Astrocyte (in vitro differentiated cells and primary cell): ENCODE measurements at regions not wholly inside any gene's neighbourhood (a gene's known extent, or its start where the extent isn't known, plus 50 kb on each side); places are given as distances from the start of the nearest gene placed in this dataset.
A peak's percentile ranks its signal among the peaks of the same experiment; 100 is the strongest.

Experiments used
- DNase-seq: peaks from one replicate; pipeline ENCODE4 v3.0.0-alpha.2; 2010; ENCODE audit warnings: low read depth
- FAIRE-seq: peaks from 2 replicates; lab custom pipeline; 2011; peaks lifted over from hg19 to GRCh38; lab: Jason Lieb, UNC
- H2AFZ ChIP-seq: 2 replicates; pipeline ENCODE4 v1.6.0; 2012; ENCODE audit warnings: low read depth, low read length, inconsistent platforms
- H3K27ac ChIP-seq: 2 replicates; pipeline ENCODE4 v1.5.1; 2011; ENCODE audit warnings: low read depth, low read length, inconsistent platforms
- H3K27me3 ChIP-seq: 2 replicates; pipeline ENCODE4 v1.6.0; 2011; ENCODE audit warnings: low read length, inconsistent platforms; ENCODE audit not compliant: insufficient read depth
- H3K36me3 ChIP-seq: 2 replicates; pipeline ENCODE4 v1.5.1; 2011; ENCODE audit warnings: low read length, inconsistent platforms; ENCODE audit not compliant: insufficient read depth
- H3K4me1 ChIP-seq: 2 replicates; pipeline ENCODE4 v1.5.1; 2011; ENCODE audit warnings: low read length, inconsistent platforms; ENCODE audit not compliant: insufficient read depth
- H3K4me2 ChIP-seq: 2 replicates; pipeline ENCODE4 v1.6.0; 2012; ENCODE audit warnings: low read length, inconsistent platforms
- H3K4me3 ChIP-seq: 2 replicates; pipeline ENCODE4 v1.5.1; 2011; ENCODE audit warnings: low read depth, mild to moderate bottlenecking, low read length, inconsistent platforms; ENCODE audit not compliant: insufficient read depth
- H3K79me2 ChIP-seq: 2 replicates; pipeline ENCODE4 v1.6.0; 2012; ENCODE audit warnings: mild to moderate bottlenecking, low read length, inconsistent platforms; ENCODE audit not compliant: insufficient read depth
- H3K9ac ChIP-seq: 2 replicates; pipeline ENCODE4 v1.6.0; 2012; ENCODE audit warnings: mild to moderate bottlenecking, low read length, inconsistent platforms
- H3K9me3 ChIP-seq: 2 replicates; pipeline ENCODE4 v1.5.1; 2012; ENCODE audit warnings: low read depth, mild to moderate bottlenecking, low read length, inconsistent platforms; ENCODE audit not compliant: insufficient read depth
- H4K20me1 ChIP-seq: 2 replicates; pipeline ENCODE4 v1.6.0; 2012; ENCODE audit warnings: low read length, inconsistent platforms; ENCODE audit not compliant: insufficient read depth
- H3K27ac Mint-ChIP-seq: one replicate; pipeline ENCODE4 v1.8.0; 2021; ENCODE audit warnings: mild to moderate bottlenecking, mixed read lengths; ENCODE audit not compliant: unreplicated experiment
- H3K27me3 Mint-ChIP-seq: one replicate; pipeline ENCODE4 v1.8.0; 2021; ENCODE audit warnings: low read depth, mixed read lengths; ENCODE audit not compliant: unreplicated experiment
- H3K36me3 Mint-ChIP-seq: one replicate; pipeline ENCODE4 v1.8.0; 2021; ENCODE audit warnings: low read depth, mixed read lengths; ENCODE audit not compliant: unreplicated experiment
- H3K4me1 Mint-ChIP-seq: one replicate; pipeline ENCODE4 v1.8.0; 2021; ENCODE audit warnings: low read depth, mixed read lengths; ENCODE audit not compliant: unreplicated experiment
- H3K4me3 Mint-ChIP-seq: one replicate; pipeline ENCODE4 v1.8.0; 2021; ENCODE audit warnings: mild to moderate bottlenecking, moderate library complexity, mixed read lengths; ENCODE audit not compliant: unreplicated experiment
- H3K9me3 Mint-ChIP-seq: one replicate; pipeline ENCODE4 v1.8.0; 2021; ENCODE audit warnings: mild to moderate bottlenecking, mixed read lengths; ENCODE audit not compliant: unreplicated experiment
- CTCF ChIP-seq: IDR thresholded peaks from 2 replicates; pipeline ENCODE4 v1.5.1; 2011; ENCODE audit warnings: low read depth, mild to moderate bottlenecking, inconsistent platforms, low read length, moderate library complexity; ENCODE audit not compliant: insufficient read depth
- EZH2 ChIP-seq: IDR thresholded peaks from 2 replicates; pipeline ENCODE4 v1.6.1; 2012; ENCODE audit warnings: mild to moderate bottlenecking, low read length, inconsistent platforms; ENCODE audit not compliant: insufficient read depth

GRCh38 chr1:212231372-212231771 lies 53.8 kb upstream of the PPP2R5A start:
- Histone ChIP-seq H3K4me2 (no peak overlapping the region), H3K4me1 (peaks cover 17% of the 10 kb centered on the region), H3K27ac (no peak overlapping the region), H3K4me3 (no peak overlapping the region), H3K9ac (no peak overlapping the region), H3K27me3 (no peaks in the 10 kb centered on the region), H4K20me1 (no peaks in the 10 kb centered on the region), H3K9me3 (no peaks in the 10 kb centered on the region), H2AFZ (no peak overlapping the region), H3K36me3 (no peaks in the 10 kb centered on the region), H3K79me2 (no peaks in the 10 kb centered on the region)
- DNase-seq (no peak), FAIRE-seq (no peak)
- H3K27ac Mint-ChIP-seq, result no peak overlapping the region
- H3K4me3 Mint-ChIP-seq, result no peak overlapping the region
- no peak for TF ChIP-seq CTCF
- TF ChIP-seq EZH2, result no peak
- H3K9me3 Mint-ChIP-seq, result no peaks in the 10 kb centered on the region
- H3K4me1 Mint-ChIP-seq, result peaks cover 15% of the 10 kb centered on the region
- H3K27me3 Mint-ChIP-seq, result peaks cover 7% of the 10 kb centered on the region
- peaks cover 1% of the 10 kb centered on the region for H3K36me3 Mint-ChIP-seq

- H3K4me3 ChIP-seq, result no peak overlapping the region
- no peaks in the 10 kb centered on the region for H3K36me3 ChIP-seq
- no peaks in the 10 kb centered on the region for H4K20me1 ChIP-seq
- no peak overlapping the region for H3K4me2 ChIP-seq
- H3K9me3 Mint-ChIP-seq, result no peaks in the 10 kb centered on the region
- no peak overlapping the region for H3K9ac ChIP-seq
- no peaks in the 10 kb centered on the region for H3K79me2 ChIP-seq
- no peak overlapping the region for H3K27ac Mint-ChIP-seq
- TF ChIP-seq CTCF (no peak), EZH2 (no peak)
- peaks cover 19% of the 10 kb centered on the region for H3K4me1 Mint-ChIP-seq
- no peak overlapping the region for H3K4me3 Mint-ChIP-seq
- FAIRE-seq, result no peak
- peaks cover 17% of the 10 kb centered on the region for H3K4me1 ChIP-seq
- H2AFZ ChIP-seq, result no peak overlapping the region
- no peak overlapping the region for H3K27ac ChIP-seq
- H3K36me3 Mint-ChIP-seq, result peaks cover 1% of the 10 kb centered on the region
- no peaks in the 10 kb centered on the region for H3K27me3 ChIP-seq
- H3K27me3 Mint-ChIP-seq, result peaks cover 7% of the 10 kb centered on the region
- H3K9me3 ChIP-seq, result no peaks in the 10 kb centered on the region
- DNase-seq, result no peak
Observed at GRCh38 chr1:212232090-212232489, 53.1 kb upstream of the PPP2R5A start.

GRCh38 chr1:212233321-212233720 lies 51.9 kb upstream of the PPP2R5A start:
- Mint-ChIP-seq H3K4me3 (no peak overlapping the region), H3K27me3 (peaks cover 4% of the 10 kb centered on the region), H3K36me3 (peaks cover 1% of the 10 kb centered on the region), H3K27ac (peak overlapping the region; percentile 27), H3K9me3 (no peaks in the 10 kb centered on the region), H3K4me1 (peaks cover 25% of the 10 kb centered on the region)
- no peak for TF ChIP-seq EZH2
- TF ChIP-seq CTCF, result no peak
- H3K27ac ChIP-seq, result no peak overlapping the region
- FAIRE-seq, result no peak
- DNase-seq, result no peak
- peaks cover 17% of the 10 kb centered on the region for H3K4me1 ChIP-seq
- no peak overlapping the region for H2AFZ ChIP-seq
- no peak overlapping the region for H3K4me3 ChIP-seq
- H3K4me2 ChIP-seq, result no peak overlapping the region
- no peaks in the 10 kb centered on the region for H3K36me3 ChIP-seq
- H3K27me3 ChIP-seq, result no peaks in the 10 kb centered on the region
- no peaks in the 10 kb centered on the region for H3K9me3 ChIP-seq
- no peaks in the 10 kb centered on the region for H4K20me1 ChIP-seq
- no peaks in the 10 kb centered on the region for H3K79me2 ChIP-seq
- H3K9ac ChIP-seq, result no peak overlapping the region
